T1000 (cell line): ENCODE measurements at regions not wholly inside any gene's neighbourhood (a gene's known extent, or its start where the extent isn't known, plus 50 kb on each side); places are given as distances from the start of the nearest gene placed in this dataset.

Source experiments
- DNase-seq: peaks from one replicate; lab custom pipeline; 2025; ENCODE audit warnings: mixed read lengths; lab: John Stamatoyannopoulos, UW

GRCh38 chr3:11089931-11090330, 64.4 kb upstream of the HRH1 start:
- no peak for DNase-seq

- DNase-seq: no peak
Observed at GRCh38 chr3:11090551-11090950, 63.7 kb upstream of the HRH1 start.

DNA sequence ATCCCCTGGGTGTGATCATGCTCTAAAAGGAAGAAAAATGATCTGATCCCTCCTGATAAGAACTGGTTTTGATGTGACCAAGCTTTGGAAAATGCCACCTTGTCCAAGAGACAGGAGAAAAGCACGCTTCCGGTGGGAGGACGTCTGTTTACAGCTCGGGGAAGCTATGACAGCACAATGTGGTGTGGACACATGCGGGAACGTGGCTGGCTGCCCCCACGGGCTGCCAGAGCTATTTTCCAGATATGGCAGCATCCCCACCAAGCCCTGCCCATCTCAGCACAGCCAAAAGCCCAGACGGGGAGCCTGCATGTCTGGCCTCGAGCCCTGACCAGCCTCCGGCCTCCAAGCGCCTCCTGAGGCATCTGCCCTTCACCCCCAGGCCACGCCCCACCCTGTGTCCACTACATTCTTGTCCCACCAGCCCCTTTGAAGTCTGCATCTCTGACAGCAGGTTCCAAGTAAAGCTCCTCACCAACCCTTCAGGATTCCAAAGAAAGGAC, 63.2 kb upstream of the HRH1 start:
- DNase-seq: no peak

DNA sequence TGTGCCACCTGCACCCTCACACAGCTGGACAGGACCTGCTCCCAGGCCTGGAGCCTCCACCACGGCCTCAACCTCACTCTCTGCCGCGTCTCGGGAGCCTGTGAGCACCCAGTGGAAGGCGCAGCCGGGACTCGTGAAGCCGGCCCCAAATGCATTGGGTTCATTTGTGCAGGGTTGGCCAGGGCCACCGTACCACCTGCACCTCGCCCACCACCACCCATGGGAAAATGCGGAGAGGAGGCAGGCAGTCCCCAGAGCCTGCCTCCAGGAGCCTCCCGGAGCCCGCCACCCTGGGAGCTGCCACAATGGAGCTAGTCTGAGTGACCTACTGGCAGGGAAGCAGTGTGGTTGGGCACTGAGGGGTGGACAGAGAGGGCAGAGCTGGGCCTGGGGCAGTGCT, 62.5 kb upstream of the HRH1 start:
- no peak for DNase-seq

DNA sequence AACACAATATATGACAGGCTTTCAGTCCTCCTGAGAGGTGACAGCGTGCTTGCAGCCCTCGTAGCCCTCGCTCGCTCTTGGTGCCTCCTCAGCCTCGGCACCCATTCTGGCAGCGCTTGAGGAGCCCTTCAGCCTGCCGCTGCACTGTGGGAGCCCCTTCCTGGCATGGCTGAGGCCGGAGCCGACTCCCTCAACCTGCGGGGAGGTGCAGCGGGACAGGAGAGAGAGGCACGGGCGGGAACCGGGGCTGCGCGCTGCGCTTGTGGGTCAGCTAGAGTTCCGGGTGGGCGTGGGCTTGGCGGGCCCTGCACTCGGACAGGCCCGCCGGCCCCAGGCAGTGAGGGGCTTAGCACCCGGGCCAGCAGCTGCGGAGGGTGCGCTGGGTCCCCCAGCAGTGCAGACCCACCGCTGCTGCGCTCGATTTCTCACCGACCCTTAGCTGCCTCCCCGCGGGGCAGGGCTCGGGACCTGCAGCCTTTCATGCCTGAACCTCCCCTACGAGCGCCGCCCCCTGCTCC, 60.4 kb upstream of the HRH1 start:
- no peak for DNase-seq

GRCh38 chr3:11095932-11096265, 58.4 kb upstream of the HRH1 start:
- DNase-seq: no peak

DNA sequence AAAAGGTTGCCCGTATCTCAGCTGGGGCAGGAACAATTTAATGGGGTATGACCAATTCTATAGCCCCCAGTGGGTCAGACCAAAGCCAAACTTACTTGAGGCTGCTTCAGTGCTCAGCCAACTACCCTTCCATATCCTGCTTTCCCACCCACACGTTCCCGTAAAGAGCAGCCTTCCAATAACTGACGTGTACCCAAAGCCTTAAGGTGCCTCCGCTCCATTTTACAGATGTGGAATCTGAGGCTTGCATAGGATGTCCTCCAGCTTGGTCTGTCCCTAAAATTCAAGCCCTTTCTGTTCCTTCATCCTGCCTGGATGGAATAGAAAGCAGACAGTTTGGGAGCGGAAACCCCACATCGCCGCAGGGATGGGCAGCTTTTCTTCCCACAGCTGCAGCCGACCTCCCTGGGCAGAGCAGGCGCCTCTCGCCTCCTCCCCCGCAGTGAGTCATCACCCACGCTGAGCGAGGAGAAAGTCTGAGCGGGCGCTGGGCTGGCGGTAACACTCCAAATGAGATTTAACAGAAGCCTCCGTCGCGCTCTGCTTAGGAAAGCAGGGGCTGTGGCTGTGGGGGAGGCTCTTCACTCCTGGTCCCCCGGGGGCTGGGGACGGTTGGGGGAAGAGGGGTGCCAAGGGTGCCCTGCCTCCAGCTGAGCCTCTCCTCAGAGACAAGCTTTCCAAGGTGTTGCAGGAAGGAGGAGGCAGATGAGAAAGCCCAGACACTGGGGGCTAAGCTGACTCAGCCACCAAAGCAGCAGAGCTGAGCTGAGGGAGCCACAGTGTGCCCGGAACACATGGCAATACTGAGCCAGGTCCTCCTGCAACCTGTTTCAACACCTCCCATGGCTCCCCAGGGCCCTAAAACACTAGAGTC, 57.8 kb upstream of the HRH1 start:
- DNase-seq: peak; percentile 82

GRCh38 chr3:11099306-11099705, 55.0 kb upstream of the HRH1 start:
- no peak for DNase-seq
